T47D (cell line): ENCODE measurements at regions not wholly inside any gene's neighbourhood (a gene's known extent, or its start where the extent isn't known, plus 50 kb on each side); places are given as distances from the start of the nearest gene placed in this dataset.

Experiments
- DNase-seq, 2 experiments: peaks; one replicate each; pipeline versions ENCODE4 v3.0.0 to v3.0.0-alpha.2; 2011 to 2012; ENCODE audit warnings: low read depth in 1 of 2, low spot score in 1 of 2
- JUND ChIP-seq: IDR thresholded peaks from 2 replicates; pipeline ENCODE4 v1.6.1; 2012; ENCODE audit warnings: low read depth
- in situ Hi-C: cut with HindIII; loops from 2 replicates; pipeline ENCODE4 v1.10.0; 2016; ENCODE audit warnings: low sequenced_read_pairs, low pct_unique_long_range_greater_than_20kb

GRCh38 chr3:117708601-117709000 lies 999.0 kb downstream of the TUSC7 start:
- in situ Hi-C loops, result no loop called here
- no peak for TF ChIP-seq JUND
- no peak for DNase-seq

- TF ChIP-seq JUND, result no peak
- in situ Hi-C loops, result no loop called here
- DNase-seq, result no peak
Measured at GRCh38 chr3:117709108-117709507, 999.5 kb downstream of the TUSC7 start.

- DNase-seq, result no peak
- no peak for TF ChIP-seq JUND
- in situ Hi-C loops, result no loop called here
Measured at GRCh38 chr3:117710501-117710900, 1000.9 kb downstream of the TUSC7 start.

GRCh38 chr3:117719316-117719926 lies 1009.8 kb downstream of the TUSC7 start:
- TF ChIP-seq JUND, result no peak

GRCh38 chr3:117721866-117722265 lies 1012.3 kb downstream of the TUSC7 start:
- TF ChIP-seq JUND, result no peak
- no peak for DNase-seq
- in situ Hi-C loops, result no loop called here

More at GRCh38 chr3:117719316-117719926, 1009.8 kb downstream of the TUSC7 start:
- in situ Hi-C loops, result no loop called here
- DNase-seq, result peak; percentile 2 to 38

- in situ Hi-C loops, result no loop called here
- TF ChIP-seq JUND, result no peak
- DNase-seq, result no peak
Measured at GRCh38 chr3:117722856-117723255, 1013.3 kb downstream of the TUSC7 start.

- no peak for TF ChIP-seq JUND
- DNase-seq, result no peak
- in situ Hi-C loops, result no loop called here
Measured at GRCh38 chr3:117723825-117724224, 1014.2 kb downstream of the TUSC7 start.

GRCh38 chr3:117725314-117725713 lies 1015.7 kb downstream of the TUSC7 start:
- TF ChIP-seq JUND, result no peak
- in situ Hi-C loops, result no loop called here
- DNase-seq, result no peak

- in situ Hi-C loops, result no loop called here
- no peak for DNase-seq
- TF ChIP-seq JUND, result no peak
Measured at GRCh38 chr3:117726776-117727175, 1017.2 kb downstream of the TUSC7 start.

- no peak for TF ChIP-seq JUND
- in situ Hi-C loops, result no loop called here
- DNase-seq, result no peak
Measured at GRCh38 chr3:117728226-117728625, 1018.6 kb downstream of the TUSC7 start.

- no peak for DNase-seq
- TF ChIP-seq JUND, result no peak
- in situ Hi-C loops, result no loop called here
Measured at GRCh38 chr3:117734496-117734895, 1024.9 kb downstream of the TUSC7 start.

GRCh38 chr3:117735481-117736101 lies 1026.0 kb downstream of the TUSC7 start:
- no peak for DNase-seq
- TF ChIP-seq JUND, result no peak
- in situ Hi-C loops, result no loop called here

- TF ChIP-seq JUND, result no peak
- DNase-seq, result no peak
- in situ Hi-C loops, result no loop called here
Measured at GRCh38 chr3:117736846-117737245, 1027.3 kb downstream of the TUSC7 start.

- TF ChIP-seq JUND, result no peak
- in situ Hi-C loops, result no loop called here
- no peak for DNase-seq
Measured at GRCh38 chr3:117743993-117744392, 1034.4 kb downstream of the TUSC7 start.
